Spleen (tissue), 7 donors: ENCODE measurements at regions not wholly inside any gene's neighbourhood (a gene's known extent, or its start where the extent isn't known, plus 50 kb on each side); places are given as distances from the start of the nearest gene placed in this dataset.

Source experiments
- POLR2A ChIP-seq, 3 donors: fragments of 450-650 bp; IDR thresholded peaks; one replicate each; pipeline ENCODE4 v1.5.1; 2017; ENCODE audit warnings: antibody characterized with exemption in 3 of 3, mild to moderate bottlenecking in 1 of 3
- TF ChIP-seq, protein P1 (sequence below), 11 experiments: fragments of 200-600 bp in 7 of 11; fragments of 450-650 bp in 4 of 11; sonication (generic) in 4 of 11; IDR thresholded peaks in 8 of 11; conservative IDR thresholded peaks in 3 of 11; 1 replicate in 7 of 11; 2 replicates in 4 of 11; pipeline versions ENCODE4 v1.4.0 to v1.8.0; 2016 to 2021; ENCODE audit warnings: antibody characterized with exemption in 11 of 11, inconsistent platforms in 4 of 11, mild to moderate bottlenecking in 1 of 11
- donor health status: DM: no; HTN: no; CAD: no; lungs with moderate emphysema.
- donor health status: DM: no; HTN: no; CAD: no.
- donor health status: DM: no; HTN: no; CAD: no.

DNA sequence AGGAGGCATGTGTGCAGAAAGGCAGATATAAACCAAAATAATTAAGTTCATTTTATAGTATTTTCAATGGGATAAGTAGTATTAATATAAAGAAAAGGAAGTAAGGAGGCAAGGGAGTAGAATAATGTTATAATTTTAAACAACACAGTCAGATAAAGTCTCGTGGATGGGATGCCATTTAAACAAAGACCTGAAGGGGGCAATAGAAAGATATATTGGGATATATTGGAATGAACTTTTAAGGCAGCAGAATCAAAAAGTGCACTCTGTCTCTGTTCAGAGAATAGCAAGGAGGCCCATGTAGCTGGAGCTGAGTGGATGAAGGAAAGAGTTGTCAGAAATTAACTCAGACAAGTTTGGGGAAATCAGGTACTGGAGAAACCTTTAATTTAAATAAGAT lies 158.7 kb downstream of the CGGBP1 start:
- TF ChIP-seq, protein P1, sequence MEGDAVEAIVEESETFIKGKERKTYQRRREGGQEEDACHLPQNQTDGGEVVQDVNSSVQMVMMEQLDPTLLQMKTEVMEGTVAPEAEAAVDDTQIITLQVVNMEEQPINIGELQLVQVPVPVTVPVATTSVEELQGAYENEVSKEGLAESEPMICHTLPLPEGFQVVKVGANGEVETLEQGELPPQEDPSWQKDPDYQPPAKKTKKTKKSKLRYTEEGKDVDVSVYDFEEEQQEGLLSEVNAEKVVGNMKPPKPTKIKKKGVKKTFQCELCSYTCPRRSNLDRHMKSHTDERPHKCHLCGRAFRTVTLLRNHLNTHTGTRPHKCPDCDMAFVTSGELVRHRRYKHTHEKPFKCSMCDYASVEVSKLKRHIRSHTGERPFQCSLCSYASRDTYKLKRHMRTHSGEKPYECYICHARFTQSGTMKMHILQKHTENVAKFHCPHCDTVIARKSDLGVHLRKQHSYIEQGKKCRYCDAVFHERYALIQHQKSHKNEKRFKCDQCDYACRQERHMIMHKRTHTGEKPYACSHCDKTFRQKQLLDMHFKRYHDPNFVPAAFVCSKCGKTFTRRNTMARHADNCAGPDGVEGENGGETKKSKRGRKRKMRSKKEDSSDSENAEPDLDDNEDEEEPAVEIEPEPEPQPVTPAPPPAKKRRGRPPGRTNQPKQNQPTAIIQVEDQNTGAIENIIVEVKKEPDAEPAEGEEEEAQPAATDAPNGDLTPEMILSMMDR (IDR thresholded peaks at IDR 0.05 in 8 of 11, conservative IDR thresholded peaks at IDR 0.05 in 3 of 11): peak in 1 of 11 experiments; percentile 17
- TF ChIP-seq POLR2A (IDR thresholded peaks at IDR 0.05): no peak
